ENCODE measurements at regions not wholly inside any gene's neighbourhood (a gene's known extent, or its start where the extent isn't known, plus 50 kb on each side); places are given as distances from the start of the nearest gene placed in this dataset.

- TF ChIP-seq RCOR1 (IDR thresholded peaks at IDR 0.05; ENCODE audit: low read length) (no peak), CTCF (IDR thresholded peaks at IDR 0.05) (no peak)
Observed at GRCh38 chr3:166889241-166889640, 490.9 kb downstream of the ZBBX start.
